ENCODE measurements at regions not wholly inside any gene's neighbourhood (a gene's known extent, or its start where the extent isn't known, plus 50 kb on each side); places are given as distances from the start of the nearest gene placed in this dataset.

- no peak for TF ChIP-seq CTCF (IDR thresholded peaks at IDR 0.05; ENCODE audit: borderline replicate concordance, extremely low read depth, low read length, poor library complexity, severe bottlenecking)
- TF ChIP-seq EZH2 (IDR thresholded peaks at IDR 0.05; ENCODE audit: borderline replicate concordance, low read depth, low read length, severe bottlenecking): no peak
These were observed 817.6 kb upstream of the NR2F2 start for GRCh38 chr15:95512906-95513305.
